ENCODE measurements at regions not wholly inside any gene's neighbourhood (a gene's known extent, or its start where the extent isn't known, plus 50 kb on each side); places are given as distances from the start of the nearest gene placed in this dataset.

- H3K4me1 ChIP-seq (ENCODE audit: control insufficient read depth, extremely low read depth, insufficient read depth, low read length) = no peaks in the 10 kb centered on the region
- no peak overlapping the region for H3K4me3 ChIP-seq (replicated peaks in 1 of 4; ENCODE audit: control extremely low read depth in 1 of 4, insufficient read depth in 1 of 4, low read depth in 3 of 4, low read length in 4 of 4)
- TF ChIP-seq EZH2 (IDR thresholded peaks at IDR 0.05; ENCODE audit: low read length, missing control alignments) (no peak), CTCF (conservative IDR thresholded peaks at IDR 0.05 in 1 of 2, IDR thresholded peaks at IDR 0.05 in 1 of 2; ENCODE audit: low read depth in 1 of 2, low read length in 2 of 2) (no peak)
- H3K9me3 ChIP-seq (ENCODE audit: control insufficient read depth, insufficient read depth, low read depth, low read length) = no peaks in the 10 kb centered on the region
- DNase-seq (ENCODE audit: low read depth in 2 of 2) = peak in 1 of 2 donors; percentile 36
- no peak overlapping the region for H3K9ac ChIP-seq (ENCODE audit: insufficient read depth, low read length)
- no peaks in the 10 kb centered on the region for H3K27me3 ChIP-seq (ENCODE audit: control insufficient read depth, insufficient read depth, low read length)
- no peak overlapping the region for H3K27ac ChIP-seq (ENCODE audit: insufficient read depth, low read length)
- H2AFZ ChIP-seq (ENCODE audit: low read length) = no peak overlapping the region
- no peak overlapping the region for H3K4me2 ChIP-seq (ENCODE audit: extremely low read depth, insufficient read depth, low read length)
- no peaks in the 10 kb centered on the region for H4K20me1 ChIP-seq (ENCODE audit: control insufficient read depth, extremely low read depth, insufficient read depth, low read length)
- no peaks in the 10 kb centered on the region for H3K36me3 ChIP-seq (ENCODE audit: control insufficient read depth, insufficient read depth, low read length)
- no peaks in the 10 kb centered on the region for H3K79me2 ChIP-seq (ENCODE audit: control insufficient read depth, insufficient read depth, low read length)
Observed at GRCh38 chr18:56115071-56116015, 523.0 kb downstream of the TXNL1 start.

- no peak overlapping the region for H3K4me3 ChIP-seq (replicated peaks in 1 of 4; ENCODE audit: control extremely low read depth in 1 of 4, insufficient read depth in 1 of 4, low read depth in 3 of 4, low read length in 4 of 4)
- H2AFZ ChIP-seq (ENCODE audit: low read length) = no peak overlapping the region
- H3K4me1 ChIP-seq (ENCODE audit: control insufficient read depth, extremely low read depth, insufficient read depth, low read length) = no peaks in the 10 kb centered on the region
- no peak for DNase-seq (ENCODE audit: low read depth in 2 of 2)
- no peaks in the 10 kb centered on the region for H3K36me3 ChIP-seq (ENCODE audit: control insufficient read depth, insufficient read depth, low read length)
- no peak overlapping the region for H3K9ac ChIP-seq (ENCODE audit: insufficient read depth, low read length)
- no peak overlapping the region for H3K4me2 ChIP-seq (ENCODE audit: extremely low read depth, insufficient read depth, low read length)
- TF ChIP-seq EZH2 (IDR thresholded peaks at IDR 0.05; ENCODE audit: low read length, missing control alignments) (no peak), CTCF (conservative IDR thresholded peaks at IDR 0.05 in 1 of 2, IDR thresholded peaks at IDR 0.05 in 1 of 2; ENCODE audit: low read depth in 1 of 2, low read length in 2 of 2) (no peak)
- no peaks in the 10 kb centered on the region for H3K79me2 ChIP-seq (ENCODE audit: control insufficient read depth, insufficient read depth, low read length)
- H3K27me3 ChIP-seq (ENCODE audit: control insufficient read depth, insufficient read depth, low read length) = no peaks in the 10 kb centered on the region
- no peaks in the 10 kb centered on the region for H3K9me3 ChIP-seq (ENCODE audit: control insufficient read depth, insufficient read depth, low read depth, low read length)
- H3K27ac ChIP-seq (ENCODE audit: insufficient read depth, low read length) = no peak overlapping the region
- H4K20me1 ChIP-seq (ENCODE audit: control insufficient read depth, extremely low read depth, insufficient read depth, low read length) = no peaks in the 10 kb centered on the region
Observed at GRCh38 chr18:56112984-56113383, 525.0 kb upstream of the TCF4 start.

- TF ChIP-seq EZH2 (IDR thresholded peaks at IDR 0.05; ENCODE audit: low read length, missing control alignments) = no peak
- TF ChIP-seq CTCF (conservative IDR thresholded peaks at IDR 0.05 in 1 of 2, IDR thresholded peaks at IDR 0.05 in 1 of 2; ENCODE audit: low read depth in 1 of 2, low read length in 2 of 2) = no peak
- DNase-seq (ENCODE audit: low read depth in 2 of 2) = peak; percentile 18 to 59
- no peak overlapping the region for H3K27ac ChIP-seq (ENCODE audit: insufficient read depth, low read length)
Observed at GRCh38 chr18:56112013-56112749, 524.2 kb upstream of the TCF4 start.

More at GRCh38 chr18:56112013-56112749, 524.2 kb upstream of the TCF4 start:
- Histone ChIP-seq H3K9ac (ENCODE audit: insufficient read depth, low read length) (no peak overlapping the region), H3K4me1 (ENCODE audit: control insufficient read depth, extremely low read depth, insufficient read depth, low read length) (no peaks in the 10 kb centered on the region), H3K9me3 (ENCODE audit: control insufficient read depth, insufficient read depth, low read depth, low read length) (no peaks in the 10 kb centered on the region), H3K27me3 (ENCODE audit: control insufficient read depth, insufficient read depth, low read length) (no peaks in the 10 kb centered on the region), H2AFZ (ENCODE audit: low read length) (no peak overlapping the region), H3K4me3 (replicated peaks in 1 of 4; ENCODE audit: control extremely low read depth in 1 of 4, insufficient read depth in 1 of 4, low read depth in 3 of 4, low read length in 4 of 4) (no peak overlapping the region), H3K79me2 (ENCODE audit: control insufficient read depth, insufficient read depth, low read length) (no peaks in the 10 kb centered on the region), H4K20me1 (ENCODE audit: control insufficient read depth, extremely low read depth, insufficient read depth, low read length) (no peaks in the 10 kb centered on the region), H3K4me2 (ENCODE audit: extremely low read depth, insufficient read depth, low read length) (no peak overlapping the region), H3K36me3 (ENCODE audit: control insufficient read depth, insufficient read depth, low read length) (no peaks in the 10 kb centered on the region)

All from fibroblast of lung (primary cell).